Activated CD4-positive, alpha-beta T cell treated with anti-CD3 and anti-CD28 coated beads for 1 hour (primary cell): ENCODE measurements at regions not wholly inside any gene's neighbourhood (a gene's known extent, or its start where the extent isn't known, plus 50 kb on each side); places are given as distances from the start of the nearest gene placed in this dataset.

ENCODE experiments used
- DNase-seq: peaks from one replicate; pipeline ENCODE4 v3.0.0-alpha.2; 2020

DNA sequence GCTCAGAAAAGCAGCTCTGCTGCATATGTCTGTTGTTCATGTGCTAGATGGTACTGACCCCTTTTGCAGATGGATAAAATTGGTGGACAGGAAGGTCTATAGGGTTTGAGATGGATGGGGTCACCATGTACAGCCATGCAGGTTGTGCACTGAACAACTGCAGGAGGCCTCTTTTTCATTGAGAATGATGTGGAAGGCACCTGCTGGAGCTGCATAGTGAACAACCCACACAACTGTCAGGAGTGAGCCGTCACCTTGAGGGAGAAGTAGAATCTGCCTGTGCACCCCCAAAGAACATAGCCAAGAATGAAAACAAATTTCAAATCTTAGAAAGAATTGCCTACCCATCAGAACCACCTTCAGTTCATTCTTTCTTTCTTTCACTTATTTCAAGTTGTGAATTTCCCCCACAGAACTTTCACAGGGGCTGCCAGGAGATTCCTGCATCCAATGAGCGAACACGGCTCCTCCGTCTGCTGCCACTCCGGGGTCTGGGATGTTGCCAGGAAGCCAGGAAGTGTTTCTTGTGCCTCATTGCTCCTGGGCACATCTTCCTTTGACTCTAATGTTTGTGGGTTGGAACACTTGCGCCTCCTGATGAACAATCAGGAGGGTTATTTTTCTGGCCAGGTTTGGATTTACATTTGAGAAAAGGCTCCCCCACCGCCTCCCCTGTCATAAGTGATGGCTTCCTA lies 53.7 kb upstream of the DOCK1 start:
- DNase-seq: no peak

DNA sequence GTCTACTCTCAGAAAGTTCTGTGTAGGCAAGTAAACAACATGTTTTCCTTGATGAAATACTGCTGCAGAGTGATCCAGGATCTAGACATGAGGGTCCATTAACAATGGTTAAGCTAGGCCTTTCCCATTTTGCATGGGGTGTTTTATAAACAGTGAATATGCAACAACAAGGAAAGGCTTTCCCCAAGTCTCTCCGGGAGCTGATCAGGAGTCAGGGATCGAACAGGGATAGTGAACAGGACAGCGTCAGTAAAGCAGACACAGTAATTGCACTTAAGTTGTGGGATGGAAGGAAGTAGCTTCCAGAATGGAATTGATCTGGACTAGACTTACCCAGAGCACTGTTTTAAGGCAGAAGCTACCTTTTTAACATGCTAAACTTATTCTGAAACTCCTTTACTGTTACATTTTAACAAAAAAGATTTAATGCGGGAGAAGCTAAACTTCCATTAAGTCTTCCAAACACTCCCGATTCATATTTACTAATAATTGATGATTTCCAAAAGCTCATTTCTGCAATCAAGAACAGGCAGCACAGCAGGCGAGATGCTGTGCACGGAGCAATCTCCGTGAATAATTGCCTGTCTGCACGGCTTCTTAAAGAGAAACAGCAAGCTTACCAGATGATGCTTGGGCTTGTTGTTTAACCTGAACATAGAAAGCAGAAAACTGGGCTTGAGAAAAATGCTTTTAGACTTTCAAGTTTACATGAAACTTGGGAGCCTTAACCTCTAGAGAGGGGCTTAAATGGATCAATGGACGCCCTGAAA lies 50.3 kb upstream of the DOCK1 start:
- no peak for DNase-seq
